CD4-positive, alpha-beta memory T cell (primary cell): ENCODE measurements at regions not wholly inside any gene's neighbourhood (a gene's known extent, or its start where the extent isn't known, plus 50 kb on each side); places are given as distances from the start of the nearest gene placed in this dataset.
"Not testable (repeated sequence)": the region's sequence is repeated elsewhere in the genome, so short reads cannot be mapped to it uniquely, and the experiment has no call there.

ENCODE experiments used
- CTCF ChIA-PET: fragments of 350-600 bp; sonication (Branson Sonifier 250); formaldehyde crosslinking; loops from one replicate; lab custom pipeline; 2021; ENCODE audit warnings: inconsistent platforms; ENCODE audit not compliant: partially characterized antibody; lab: Charles Lee
- POLR2A ChIA-PET: fragments of 350-600 bp; sonication (Branson Sonifier 250); formaldehyde crosslinking; loops from one replicate; lab custom pipeline; 2021; ENCODE audit not compliant: partially characterized antibody; lab: Charles Lee
- DNase-seq, 5 donors: peaks; one replicate each; pipeline versions ENCODE4 v3.0.0 to v3.0.0-alpha.2; 2020 to 2022; ENCODE audit warnings: mixed read lengths in 1 of 5
- H3K27ac ChIP-seq: one replicate; pipeline ENCODE4 v1.7.0; 2013; ENCODE audit warnings: low read depth, low read length
- H3K27me3 ChIP-seq: 2 replicates; pipeline ENCODE4 v1.7.0; 2013; ENCODE audit warnings: mild to moderate bottlenecking, low read length, moderate library complexity; ENCODE audit not compliant: insufficient read depth
- H3K36me3 ChIP-seq: 2 replicates; pipeline ENCODE4 v1.7.0; 2013; ENCODE audit warnings: mild to moderate bottlenecking, low read length, moderate library complexity; ENCODE audit not compliant: insufficient read depth
- H3K4me1 ChIP-seq: 2 replicates; pipeline ENCODE4 v1.7.0; 2013; ENCODE audit warnings: mild to moderate bottlenecking, low read length, moderate library complexity; ENCODE audit not compliant: insufficient read depth
- H3K4me3 ChIP-seq, 2 donors: one replicate each; pipeline ENCODE4 v1.7.0; 2013; ENCODE audit warnings: low read length in 2 of 2, mild to moderate bottlenecking in 1 of 2
- H3K9me3 ChIP-seq, 2 donors: one replicate each; pipeline ENCODE4 v1.7.0; 2013; ENCODE audit warnings: low read length in 2 of 2, control low read depth in 1 of 2; ENCODE audit not compliant: control insufficient read depth in 1 of 2
- H3K27ac Mint-ChIP-seq, 7 donors: one replicate each; pipeline ENCODE4 v1.8.0; 2020 to 2021; ENCODE audit warnings: mixed read lengths in 7 of 7, mild to moderate bottlenecking in 6 of 7, inconsistent platforms in 3 of 7, moderate library complexity in 3 of 7
- H3K27me3 Mint-ChIP-seq, 2 donors: one replicate each; pipeline ENCODE4 v1.8.0; 2020 to 2021; ENCODE audit warnings: mixed read lengths in 2 of 2
- H3K36me3 Mint-ChIP-seq, 2 donors: one replicate each; pipeline ENCODE4 v1.8.0; 2020 to 2021; ENCODE audit warnings: mixed read lengths in 2 of 2, inconsistent platforms in 1 of 2, mild to moderate bottlenecking in 1 of 2
- H3K4me1 Mint-ChIP-seq, 4 donors: one replicate each; pipeline ENCODE4 v1.8.0; 2020 to 2021; ENCODE audit warnings: mixed read lengths in 4 of 4, mild to moderate bottlenecking in 1 of 4
- H3K4me3 Mint-ChIP-seq, 8 donors: one replicate each; pipeline ENCODE4 v1.8.0; 2020 to 2021; ENCODE audit warnings: mixed read lengths in 8 of 8, mild to moderate bottlenecking in 7 of 8, moderate library complexity in 6 of 8, inconsistent platforms in 3 of 8
- H3K9me3 Mint-ChIP-seq, 8 donors: one replicate each; pipeline ENCODE4 v1.8.0; 2020 to 2021; ENCODE audit warnings: mixed read lengths in 8 of 8, mild to moderate bottlenecking in 5 of 8, inconsistent platforms in 3 of 8, moderate library complexity in 1 of 8
- intact Hi-C: fragments of 100-400 bp; cut with micrococcal nuclease; formaldehyde crosslinking; loops from one replicate; pipeline ENCODE4 v1.15.1; 2023

DNA sequence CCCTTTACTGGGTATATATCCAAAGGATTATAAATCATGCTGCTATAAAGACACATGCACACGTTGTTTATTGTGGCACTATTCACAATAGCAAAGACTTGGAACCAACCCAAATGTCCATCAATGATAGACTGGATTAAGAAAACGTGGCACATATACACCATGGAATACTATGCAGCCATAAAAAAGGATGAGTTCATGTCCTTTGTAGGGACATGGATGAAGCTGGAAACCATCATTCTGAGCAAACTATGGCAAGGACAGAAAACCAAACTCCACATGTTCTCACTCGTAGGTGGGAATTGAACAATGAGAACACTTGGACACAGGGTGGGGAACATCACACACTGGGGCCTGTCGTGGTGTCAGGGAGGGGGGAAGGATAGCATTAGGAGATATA, 59.2 kb downstream of the CXorf49B start:
- H3K36me3 Mint-ChIP-seq, H3K4me3 ChIP-seq, H3K4me1 Mint-ChIP-seq, POLR2A ChIA-PET, H3K4me1 ChIP-seq, H3K36me3 ChIP-seq, H3K27ac Mint-ChIP-seq, CTCF ChIA-PET, H3K9me3 Mint-ChIP-seq, DNase-seq, H3K4me3 Mint-ChIP-seq, H3K27me3 ChIP-seq, H3K27ac ChIP-seq, intact Hi-C loops, H3K27me3 Mint-ChIP-seq, H3K9me3 ChIP-seq: not testable (repeated sequence)

- H3K4me3 ChIP-seq: no peak overlapping the region
- Mint-ChIP-seq H3K9me3 (peaks cover 0 to 6% (median 0%) of the 10 kb centered on the region in 8 donors), H3K4me1 (peaks cover 0 to 3% (median 0%) of the 10 kb centered on the region in 4 donors), H3K4me3 (no peak overlapping the region), H3K27ac (no peak overlapping the region), H3K27me3 (peaks cover 2 to 6% of the 10 kb centered on the region in 2 donors), H3K36me3 (no peaks in the 10 kb centered on the region)
- intact Hi-C loops: no loop called here
- H3K4me1 ChIP-seq: no peaks in the 10 kb centered on the region
- DNase-seq: no peak
- no peak overlapping the region for H3K27ac ChIP-seq
- POLR2A ChIA-PET: no interaction called here
- CTCF ChIA-PET: no interaction called here
- no peaks in the 10 kb centered on the region for H3K9me3 ChIP-seq
- H3K27me3 ChIP-seq: no peaks in the 10 kb centered on the region
- H3K36me3 ChIP-seq: no peaks in the 10 kb centered on the region
Observed at GRCh38 chrX:71823391-71824057, 60.4 kb downstream of the CXorf49B start.

DNA sequence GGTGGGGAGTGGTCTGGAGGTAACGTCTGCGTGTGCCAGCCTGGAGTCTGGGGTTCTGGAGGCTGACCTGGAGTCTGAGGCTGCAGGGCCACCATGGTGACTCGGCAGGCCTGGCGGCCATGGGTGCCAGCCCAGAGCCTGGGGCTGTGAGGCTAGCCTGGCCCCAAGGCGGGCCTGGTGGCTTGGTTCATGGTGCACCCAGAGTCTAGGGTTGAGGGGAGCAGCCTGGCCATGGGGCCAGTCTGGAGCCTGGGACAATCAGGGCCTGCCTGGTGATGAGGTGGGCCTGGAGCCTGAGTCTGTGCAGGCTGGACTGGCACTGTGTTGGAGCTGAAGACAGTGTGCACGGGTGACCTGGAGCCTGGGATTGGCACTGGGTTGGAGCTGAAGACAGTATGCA, 64.9 kb downstream of the CXorf49B start:
- H3K4me1 ChIP-seq: no peaks in the 10 kb centered on the region
- intact Hi-C loops: no loop called here
- H3K27me3 Mint-ChIP-seq: peaks cover 2 to 5% of the 10 kb centered on the region in 2 donors
- no peak overlapping the region for H3K27ac Mint-ChIP-seq
- ChIA-PET POLR2A (no interaction called here), CTCF (no interaction called here)
- H3K4me1 Mint-ChIP-seq: peaks cover 0 to 3% (median 0%) of the 10 kb centered on the region in 4 donors
- DNase-seq: no peak
- H3K9me3 ChIP-seq: no peaks in the 10 kb centered on the region
- H3K36me3 Mint-ChIP-seq: no peaks in the 10 kb centered on the region
- no peaks in the 10 kb centered on the region for H3K27me3 ChIP-seq
- no peak overlapping the region for H3K27ac ChIP-seq
- no peaks in the 10 kb centered on the region for H3K36me3 ChIP-seq
- no peak overlapping the region for H3K4me3 Mint-ChIP-seq
- peaks cover 0 to 21% (median 14%) of the 10 kb centered on the region in 8 donors for H3K9me3 Mint-ChIP-seq
- H3K4me3 ChIP-seq: no peak overlapping the region

DNA sequence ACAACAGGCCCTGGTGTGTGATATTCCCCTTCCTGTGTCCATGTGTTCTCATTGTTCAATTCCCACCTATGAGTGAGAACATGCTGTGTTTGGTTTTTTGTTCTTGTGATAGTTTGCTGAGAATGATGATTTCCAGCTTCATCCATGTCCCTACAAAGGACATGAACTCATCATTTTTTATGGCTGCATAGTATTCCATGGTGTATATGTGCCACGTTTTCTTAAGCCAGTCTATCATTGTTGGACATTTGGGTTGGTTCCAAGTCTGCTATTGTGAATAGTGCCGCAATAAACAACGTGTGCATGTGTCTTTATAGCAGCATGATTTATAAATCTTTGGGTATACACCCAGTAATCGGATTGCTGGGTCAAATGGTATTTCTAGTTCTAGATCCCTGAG, 72.6 kb upstream of the NHSL2 start:
- H3K36me3 Mint-ChIP-seq, H3K4me1 ChIP-seq, POLR2A ChIA-PET, DNase-seq, H3K9me3 ChIP-seq, H3K27ac Mint-ChIP-seq, H3K4me3 ChIP-seq, intact Hi-C loops, H3K27ac ChIP-seq, H3K27me3 Mint-ChIP-seq, H3K27me3 ChIP-seq, H3K36me3 ChIP-seq, H3K4me3 Mint-ChIP-seq, H3K4me1 Mint-ChIP-seq, CTCF ChIA-PET: not testable (repeated sequence)
- H3K9me3 Mint-ChIP-seq: peaks cover 0 to 17% (median 11%) of the 10 kb centered on the region in 8 donors

DNA sequence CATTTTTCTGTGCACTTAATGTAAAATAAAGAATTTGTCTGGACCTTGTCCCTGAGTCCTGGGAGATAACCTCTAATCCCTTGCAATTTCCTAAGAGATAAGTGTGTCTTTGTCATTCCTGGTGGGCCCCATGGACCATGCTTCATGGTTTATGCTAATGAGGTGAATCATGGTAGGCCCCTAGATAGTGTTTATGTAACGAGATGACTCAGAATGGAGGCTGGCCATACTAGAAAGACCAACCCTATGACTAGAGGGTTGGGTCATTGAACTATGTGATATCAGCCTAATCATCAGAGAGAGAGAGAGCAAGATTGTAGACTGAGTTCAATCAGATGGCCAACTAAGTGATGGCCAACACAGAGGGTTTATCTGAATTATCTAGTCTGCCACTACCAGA, 64.2 kb upstream of the NHSL2 start:
- Histone ChIP-seq H3K27me3 (no peaks in the 10 kb centered on the region), H3K9me3 (no peaks in the 10 kb centered on the region), H3K27ac (no peak overlapping the region), H3K4me1 (no peaks in the 10 kb centered on the region), H3K4me3 (no peak overlapping the region), H3K36me3 (no peaks in the 10 kb centered on the region)
- Mint-ChIP-seq H3K27ac (no peak overlapping the region), H3K27me3 (peaks cover 5 to 10% of the 10 kb centered on the region in 2 donors), H3K4me1 (no peaks in the 10 kb centered on the region), H3K4me3 (no peak overlapping the region), H3K9me3 (peaks cover 0 to 9% (median 6%) of the 10 kb centered on the region in 8 donors), H3K36me3 (no peaks in the 10 kb centered on the region)
- POLR2A ChIA-PET: no interaction called here
- no peak for DNase-seq
- CTCF ChIA-PET: no interaction called here
- intact Hi-C loops: no loop called here

DNA sequence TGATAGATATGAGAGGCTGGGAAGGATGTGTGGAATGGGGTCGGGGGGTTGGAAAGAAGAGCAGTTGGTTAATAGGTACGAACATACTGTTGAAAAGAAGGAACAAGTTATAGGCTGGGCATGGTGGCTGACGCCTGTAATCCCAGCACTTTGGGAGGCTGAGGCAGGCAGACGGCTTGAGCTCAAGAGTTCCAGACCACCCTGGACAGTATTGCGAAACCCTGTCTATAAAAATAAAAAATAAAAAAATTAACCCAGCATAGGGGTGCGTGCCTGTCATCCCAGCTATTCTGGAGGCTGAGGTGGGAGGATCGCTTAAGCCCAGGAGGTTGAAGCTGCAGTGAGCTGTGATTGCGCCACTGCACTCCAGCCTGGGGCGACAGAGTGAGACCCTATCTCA, 58.5 kb upstream of the NHSL2 start:
- POLR2A ChIA-PET: no interaction called here
- H3K9me3 Mint-ChIP-seq: no peaks in the 10 kb centered on the region
- Histone ChIP-seq H3K27ac (no peak overlapping the region), H3K36me3 (no peaks in the 10 kb centered on the region), H3K9me3 (no peaks in the 10 kb centered on the region), H3K27me3 (no peaks in the 10 kb centered on the region), H3K4me3 (no peak overlapping the region), H3K4me1 (no peaks in the 10 kb centered on the region)
- no peaks in the 10 kb centered on the region for H3K36me3 Mint-ChIP-seq
- no peak for DNase-seq
- no peaks in the 10 kb centered on the region for H3K4me1 Mint-ChIP-seq
- H3K4me3 Mint-ChIP-seq: no peak overlapping the region
- peaks cover 6 to 12% of the 10 kb centered on the region in 2 donors for H3K27me3 Mint-ChIP-seq
- CTCF ChIA-PET: no interaction called here
- intact Hi-C loops: no loop called here
- H3K27ac Mint-ChIP-seq: no peak overlapping the region

DNA sequence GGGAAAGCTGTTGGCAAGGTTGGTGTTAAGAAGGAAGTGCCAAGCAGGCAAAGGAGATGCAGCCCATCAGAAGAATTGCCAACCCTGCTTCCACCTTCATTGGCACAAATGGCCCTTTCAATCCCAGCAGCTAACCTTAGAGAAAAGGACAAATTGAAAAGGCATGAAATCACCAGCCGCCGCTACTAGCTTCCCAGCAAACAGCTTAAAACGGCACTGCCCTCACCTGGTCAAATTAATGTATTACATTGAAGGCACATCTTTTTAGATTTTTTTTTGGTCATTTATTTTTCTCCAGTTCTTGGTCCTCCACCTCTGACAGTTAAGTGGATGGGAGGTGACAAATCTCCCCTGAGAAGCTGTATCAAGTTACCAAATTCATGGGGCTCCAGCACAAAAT, 51.0 kb upstream of the NHSL2 start:
- ChIA-PET POLR2A (no interaction called here), CTCF (interaction anchor here (1.0 to 1.2 kb wide), 4 partner anchors 11 to 190 kb away, joined by 3 to 8 read pairs (median 3); no protein-coding TSS in a partner anchor)
- Histone ChIP-seq H3K4me3 (no peak overlapping the region), H3K27me3 (no peaks in the 10 kb centered on the region), H3K9me3 (no peaks in the 10 kb centered on the region), H3K4me1 (no peaks in the 10 kb centered on the region), H3K27ac (no peak overlapping the region), H3K36me3 (no peaks in the 10 kb centered on the region)
- Mint-ChIP-seq H3K27me3 (peaks cover 2 to 5% of the 10 kb centered on the region in 2 donors), H3K4me1 (peaks cover 0 to 4% (median 1%) of the 10 kb centered on the region in 4 donors), H3K9me3 (no peaks in the 10 kb centered on the region), H3K36me3 (no peaks in the 10 kb centered on the region), H3K4me3 (no peak overlapping the region), H3K27ac (peak overlapping the region in 1 of 7 donors; percentile 58)
- peak in 4 of 5 donors; percentile 32 to 43 (median 42) for DNase-seq
- intact Hi-C loops: no loop called here
